Tibial nerve (tissue), 4 donors: ENCODE measurements at regions not wholly inside any gene's neighbourhood (a gene's known extent, or its start where the extent isn't known, plus 50 kb on each side); places are given as distances from the start of the nearest gene placed in this dataset.

Experiments
- EP300 ChIP-seq, 2 donors: sonication (generic); formaldehyde crosslinking; IDR thresholded peaks; one replicate each; pipeline ENCODE4 v1.6.1; 2017; ENCODE audit warnings: antibody characterized with exemption in 2 of 2, mild to moderate bottlenecking in 1 of 2
- POLR2A ChIP-seq, 2 donors: fragments of 450-650 bp; IDR thresholded peaks; one replicate each; pipeline ENCODE4 v1.6.1; 2017; ENCODE audit warnings: antibody characterized with exemption in 2 of 2, mild to moderate bottlenecking in 2 of 2, moderate library complexity in 2 of 2
- TF ChIP-seq, protein P1 (sequence below), 5 experiments: fragments of 200-600 bp in 3 of 5; fragments of 450-650 bp in 2 of 5; sonication (generic) in 3 of 5; IDR thresholded peaks; one replicate each; pipeline ENCODE4 v1.5.1; 2016 to 2019; ENCODE audit warnings: antibody characterized with exemption in 5 of 5, mild to moderate bottlenecking in 3 of 5, moderate library complexity in 2 of 5

DNA sequence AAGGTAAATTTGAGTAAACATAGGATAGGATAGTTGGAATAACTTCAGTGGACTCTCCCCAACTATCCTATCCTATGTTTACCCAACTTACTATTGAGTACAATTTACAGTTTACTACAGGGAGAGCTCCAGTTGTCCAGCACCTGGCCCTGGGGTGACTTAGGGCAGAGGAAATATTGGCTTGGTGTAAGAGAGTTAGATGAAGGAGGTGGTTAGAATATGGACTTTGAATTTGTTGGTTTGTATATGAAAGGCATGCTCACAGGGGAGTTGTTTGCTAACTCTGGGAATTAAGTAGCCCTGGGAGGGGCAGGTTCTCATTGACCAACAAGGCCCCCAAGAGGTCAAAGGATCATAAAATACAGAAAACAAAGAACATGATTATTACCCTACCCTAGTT, 497.7 kb downstream of the ARL4A start:
- no peak for TF ChIP-seq POLR2A (IDR thresholded peaks at IDR 0.05)
- TF ChIP-seq, protein P1, sequence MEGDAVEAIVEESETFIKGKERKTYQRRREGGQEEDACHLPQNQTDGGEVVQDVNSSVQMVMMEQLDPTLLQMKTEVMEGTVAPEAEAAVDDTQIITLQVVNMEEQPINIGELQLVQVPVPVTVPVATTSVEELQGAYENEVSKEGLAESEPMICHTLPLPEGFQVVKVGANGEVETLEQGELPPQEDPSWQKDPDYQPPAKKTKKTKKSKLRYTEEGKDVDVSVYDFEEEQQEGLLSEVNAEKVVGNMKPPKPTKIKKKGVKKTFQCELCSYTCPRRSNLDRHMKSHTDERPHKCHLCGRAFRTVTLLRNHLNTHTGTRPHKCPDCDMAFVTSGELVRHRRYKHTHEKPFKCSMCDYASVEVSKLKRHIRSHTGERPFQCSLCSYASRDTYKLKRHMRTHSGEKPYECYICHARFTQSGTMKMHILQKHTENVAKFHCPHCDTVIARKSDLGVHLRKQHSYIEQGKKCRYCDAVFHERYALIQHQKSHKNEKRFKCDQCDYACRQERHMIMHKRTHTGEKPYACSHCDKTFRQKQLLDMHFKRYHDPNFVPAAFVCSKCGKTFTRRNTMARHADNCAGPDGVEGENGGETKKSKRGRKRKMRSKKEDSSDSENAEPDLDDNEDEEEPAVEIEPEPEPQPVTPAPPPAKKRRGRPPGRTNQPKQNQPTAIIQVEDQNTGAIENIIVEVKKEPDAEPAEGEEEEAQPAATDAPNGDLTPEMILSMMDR (IDR thresholded peaks at IDR 0.05), result no peak
- no peak for TF ChIP-seq EP300 (IDR thresholded peaks at IDR 0.05)
